KMS-11 (cell line): ENCODE measurements at regions not wholly inside any gene's neighbourhood (a gene's known extent, or its start where the extent isn't known, plus 50 kb on each side); places are given as distances from the start of the nearest gene placed in this dataset.

ENCODE experiments used
- H2AFZ ChIP-seq: fragments of 200-600 bp; sonication (generic); 2 replicates; pipeline ENCODE4 v1.6.1; 2016; ENCODE audit warnings: antibody characterized with exemption, mixed run types, low read depth
- H3K27ac ChIP-seq: fragments of 200-600 bp; sonication (generic); 2 replicates; pipeline ENCODE4 v1.6.1; 2016; ENCODE audit warnings: mild to moderate bottlenecking, mixed run types
- H3K27me3 ChIP-seq: fragments of 200-600 bp; sonication (generic); 2 replicates; pipeline ENCODE4 v1.6.1; 2017; ENCODE audit warnings: mild to moderate bottlenecking, low read depth, mixed run types, moderate library complexity; ENCODE audit not compliant: insufficient read depth
- H3K36me3 ChIP-seq: fragments of 200-600 bp; sonication (generic); 2 replicates; pipeline ENCODE4 v1.6.1; 2017; ENCODE audit warnings: mild to moderate bottlenecking, mixed run types; ENCODE audit not compliant: insufficient read depth
- H3K4me1 ChIP-seq: fragments of 200-600 bp; sonication (generic); 2 replicates; pipeline ENCODE4 v1.6.1; 2016; ENCODE audit warnings: mild to moderate bottlenecking, low read depth, mixed run types; ENCODE audit not compliant: poor library complexity, severe bottlenecking
- H3K4me2 ChIP-seq: fragments of 200-600 bp; sonication (generic); 2 replicates; pipeline ENCODE4 v1.7.0; 2016; ENCODE audit warnings: mild to moderate bottlenecking, mixed run types
- H3K4me3 ChIP-seq: fragments of 200-600 bp; sonication (generic); IDR thresholded peaks from 2 replicates; pipeline ENCODE4 v1.6.1; 2017; ENCODE audit warnings: low read depth, low read length, mixed read lengths; ENCODE audit not compliant: insufficient read depth
- H3K79me2 ChIP-seq: fragments of 200-600 bp; sonication (generic); 2 replicates; pipeline ENCODE4 v1.6.1; 2016; ENCODE audit warnings: low read depth, mixed run types; ENCODE audit not compliant: insufficient read depth
- H3K9ac ChIP-seq: fragments of 200-600 bp; sonication (generic); 2 replicates; pipeline ENCODE4 v1.6.1; 2016; ENCODE audit warnings: mild to moderate bottlenecking, mixed run types
- H4K20me1 ChIP-seq: fragments of 200-600 bp; sonication (generic); 2 replicates; pipeline ENCODE4 v1.6.1; 2016; ENCODE audit warnings: mild to moderate bottlenecking, mixed run types; ENCODE audit not compliant: insufficient read depth
- CTCF ChIP-seq: fragments of 200-600 bp; sonication (generic); conservative IDR thresholded peaks from 2 replicates; pipeline ENCODE4 v1.6.1; 2017; ENCODE audit warnings: low read depth, mild to moderate bottlenecking, antibody characterized with exemption, low read length, moderate library complexity, mixed read lengths

- Histone ChIP-seq H3K27me3 (no peaks in the 10 kb centered on the region), H3K4me3 (no peak overlapping the region), H3K9ac (peak overlapping the region; percentile 4; the same call in 1 of the 2 replicates), H3K27ac (peak overlapping the region; percentile 58), H3K36me3 (no peaks in the 10 kb centered on the region), H3K79me2 (no peaks in the 10 kb centered on the region), H2AFZ (peak overlapping the region; percentile 47), H3K4me1 (peaks cover 39% of the 10 kb centered on the region), H4K20me1 (no peaks in the 10 kb centered on the region), H3K4me2 (peak overlapping the region; percentile 73)
- TF ChIP-seq CTCF: no peak
Measured at GRCh38 chr3:144415492-144415891, 443.9 kb downstream of the DIPK2A start.

DNA sequence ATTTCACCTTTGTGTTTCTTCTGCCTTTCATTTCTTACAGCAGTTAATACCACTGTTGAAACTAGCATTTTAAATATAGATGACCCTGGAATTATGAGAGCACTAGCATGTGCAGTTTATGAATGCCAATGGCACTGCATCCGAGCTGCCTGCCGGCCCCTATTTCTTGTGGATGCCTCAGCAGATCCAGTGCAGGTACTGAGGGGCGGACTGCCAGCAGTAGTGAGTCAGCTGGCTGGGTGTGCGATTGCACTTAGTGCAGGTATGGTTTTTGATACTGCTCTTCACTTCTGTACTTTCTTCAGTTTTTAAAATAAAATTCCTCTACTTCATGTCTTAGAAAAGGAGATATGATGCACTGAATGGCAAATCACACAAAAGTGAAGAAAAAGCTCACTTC, 453.0 kb downstream of the DIPK2A start:
- TF ChIP-seq CTCF: no peak
- Histone ChIP-seq H4K20me1 (no peaks in the 10 kb centered on the region), H3K36me3 (no peaks in the 10 kb centered on the region), H3K27me3 (no peaks in the 10 kb centered on the region), H3K4me3 (no peak overlapping the region), H3K27ac (no peak overlapping the region), H3K79me2 (no peaks in the 10 kb centered on the region), H2AFZ (no peak overlapping the region), H3K9ac (no peak overlapping the region), H3K4me2 (no peak overlapping the region), H3K4me1 (peaks cover under 1% of the 10 kb centered on the region)

- no peaks in the 10 kb centered on the region for H3K27me3 ChIP-seq
- no peaks in the 10 kb centered on the region for H3K4me1 ChIP-seq
- no peaks in the 10 kb centered on the region for H3K36me3 ChIP-seq
- H2AFZ ChIP-seq: no peak overlapping the region
- no peak for TF ChIP-seq CTCF
- no peak overlapping the region for H3K9ac ChIP-seq
- no peaks in the 10 kb centered on the region for H4K20me1 ChIP-seq
- no peak overlapping the region for H3K27ac ChIP-seq
- no peak overlapping the region for H3K4me2 ChIP-seq
- no peaks in the 10 kb centered on the region for H3K79me2 ChIP-seq
- no peak overlapping the region for H3K4me3 ChIP-seq
Measured at GRCh38 chr3:144426366-144426765, 454.7 kb downstream of the DIPK2A start.

DNA sequence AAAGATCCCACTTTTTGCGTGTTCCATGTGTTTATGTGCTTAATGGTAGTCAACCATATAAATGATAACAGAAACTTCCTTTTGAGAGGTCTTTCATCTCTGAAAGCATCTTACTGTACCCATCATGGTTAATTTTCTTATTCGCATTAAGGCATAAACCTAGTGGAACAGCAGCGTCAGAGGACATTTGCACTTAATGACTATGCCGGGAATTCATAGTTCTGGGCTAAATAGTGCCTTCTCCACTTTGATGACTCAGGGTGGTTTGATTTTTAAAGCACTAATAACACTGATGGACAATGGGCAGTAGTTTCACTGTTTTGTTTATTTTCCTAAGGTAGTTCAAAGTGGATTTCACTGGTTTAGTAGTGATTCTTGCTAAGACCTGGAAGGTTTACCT, 455.3 kb downstream of the DIPK2A start:
- Histone ChIP-seq H3K27ac (no peak overlapping the region), H2AFZ (no peak overlapping the region), H3K4me3 (no peak overlapping the region), H3K79me2 (no peaks in the 10 kb centered on the region), H3K27me3 (no peaks in the 10 kb centered on the region), H3K4me1 (no peaks in the 10 kb centered on the region), H4K20me1 (no peaks in the 10 kb centered on the region), H3K36me3 (no peaks in the 10 kb centered on the region), H3K9ac (no peak overlapping the region), H3K4me2 (no peak overlapping the region)
- no peak for TF ChIP-seq CTCF
